ENCODE measurements at regions not wholly inside any gene's neighbourhood (a gene's known extent, or its start where the extent isn't known, plus 50 kb on each side); places are given as distances from the start of the nearest gene placed in this dataset.

GRCh38 chr9:81344366-81344765 lies 345.0 kb downstream of the TLE1 start:
- H3K23ac ChIP-seq (ENCODE audit: insufficient read length), result no peak overlapping the region
- no peaks in the 10 kb centered on the region for H3K36me3 ChIP-seq (ENCODE audit: control insufficient read depth in 2 of 4, insufficient read depth in 4 of 4, low read length in 3 of 4)
- TF ChIP-seq ATF3 (IDR thresholded peaks at IDR 0.05; ENCODE audit: insufficient read depth, low read depth, low read length) (no peak), CHD2 (IDR thresholded peaks at IDR 0.05; ENCODE audit: low read length) (no peak)
- no peak overlapping the region for H3K18ac ChIP-seq (ENCODE audit: extremely low read depth, low read length)
- no peaks in the 10 kb centered on the region for H4K20me1 ChIP-seq (replicated peaks in 1 of 2; ENCODE audit: control insufficient read depth in 1 of 2, insufficient read depth in 2 of 2, low read length in 2 of 2)
- H4K8ac ChIP-seq (ENCODE audit: extremely low read depth, insufficient read depth, low read length), result no peak overlapping the region
- H3K4me1 ChIP-seq (replicated peaks in 1 of 4; ENCODE audit: control insufficient read depth in 3 of 4, insufficient read depth in 4 of 4, low read length in 3 of 4), result peaks cover 0 to 5% (median 0%) of the 10 kb centered on the region in 4 experiments; a peak in 1 of 7 replicates
- FAIRE-seq (no peak), DNase-seq (ENCODE audit: low read depth in 1 of 2, low spot score in 2 of 2) (no peak)
- H3K27me3 ChIP-seq (replicated peaks in 1 of 4; ENCODE audit: control insufficient read depth in 3 of 4, extremely low read depth in 1 of 4, insufficient read depth in 3 of 4, low read length in 3 of 4), result no peaks in the 10 kb centered on the region
- no peak overlapping the region for H4K5ac ChIP-seq (ENCODE audit: insufficient read length, low read depth, low read length)
- no peak overlapping the region for H3K14ac ChIP-seq (ENCODE audit: insufficient read length)
- H2BK15ac ChIP-seq (ENCODE audit: low read length), result no peak overlapping the region
- no peak overlapping the region for H3K9ac ChIP-seq (replicated peaks in 1 of 4; ENCODE audit: extremely low read depth in 1 of 4, low read depth in 3 of 4, low read length in 3 of 4)
- no peaks in the 10 kb centered on the region for H3K9me3 ChIP-seq (ENCODE audit: insufficient read depth in 2 of 2, low read depth in 1 of 2, low read length in 1 of 2)
- H3K79me1 ChIP-seq (ENCODE audit: low read depth, low read length), result no peaks in the 10 kb centered on the region
- H3K79me2 ChIP-seq (ENCODE audit: control insufficient read depth in 1 of 2, insufficient read depth in 2 of 2, low read length in 2 of 2), result no peaks in the 10 kb centered on the region
- H3K23me2 ChIP-seq (ENCODE audit: low read depth, low read length), result no peaks in the 10 kb centered on the region
- H2BK20ac ChIP-seq (ENCODE audit: low read length), result no peak overlapping the region
- CTCF ChIA-PET (ENCODE audit: partially characterized antibody), result no interaction called here
- no peak overlapping the region for H2BK5ac ChIP-seq (ENCODE audit: low read depth, low read length)
- no peak overlapping the region for H3K4me2 ChIP-seq (ENCODE audit: insufficient read depth in 1 of 2, low read depth in 2 of 2, low read length in 2 of 2)
- H2BK120ac ChIP-seq (replicated peaks; ENCODE audit: low read depth, low read length), result no peak overlapping the region
- H3K56ac ChIP-seq (replicated peaks; ENCODE audit: insufficient read length, low read depth, low read length), result no peak overlapping the region
- 0 out of 2 replicates have a peak overlapping the region, but pooled peaks have one; percentile 44 for H2AFZ ChIP-seq (ENCODE audit: low read length)
- H4K91ac ChIP-seq (replicated peaks; ENCODE audit: insufficient read length, low read length), result no peak overlapping the region
- 97% methylated on average over 3 of the region's 3 CpGs; no CpG with 5 or more reads in 1 of the 2 experiments for WGBS, 2 experiments (ENCODE audit: extremely low coverage in 1 of 2, insufficient coverage in 1 of 2, insufficient read length in 1 of 2, insufficient replicate concordance in 2 of 2, low coverage in 1 of 2, low lambda C conversion rate in 2 of 2, missing lambda C conversion rate in 1 of 2)
- H3K4ac ChIP-seq (replicated peaks; ENCODE audit: insufficient read length, low read depth, low read length), result no peak overlapping the region
- H2AK5ac ChIP-seq (ENCODE audit: low read depth, low read length), result no peak overlapping the region
- H3K27ac ChIP-seq (ENCODE audit: low read depth, low read length), result no peak overlapping the region
- no peak overlapping the region for H3K4me3 ChIP-seq (ENCODE audit: extremely low read depth in 1 of 4, insufficient read depth in 2 of 4, low read depth in 3 of 4, low read length in 4 of 4)
- no peak overlapping the region for H2BK12ac ChIP-seq (ENCODE audit: low read depth, low read length)
- POLR2A ChIA-PET (ENCODE audit: partially characterized antibody), result no interaction called here
